ENCODE measurements at regions not wholly inside any gene's neighbourhood (a gene's known extent, or its start where the extent isn't known, plus 50 kb on each side); places are given as distances from the start of the nearest gene placed in this dataset.

DNA sequence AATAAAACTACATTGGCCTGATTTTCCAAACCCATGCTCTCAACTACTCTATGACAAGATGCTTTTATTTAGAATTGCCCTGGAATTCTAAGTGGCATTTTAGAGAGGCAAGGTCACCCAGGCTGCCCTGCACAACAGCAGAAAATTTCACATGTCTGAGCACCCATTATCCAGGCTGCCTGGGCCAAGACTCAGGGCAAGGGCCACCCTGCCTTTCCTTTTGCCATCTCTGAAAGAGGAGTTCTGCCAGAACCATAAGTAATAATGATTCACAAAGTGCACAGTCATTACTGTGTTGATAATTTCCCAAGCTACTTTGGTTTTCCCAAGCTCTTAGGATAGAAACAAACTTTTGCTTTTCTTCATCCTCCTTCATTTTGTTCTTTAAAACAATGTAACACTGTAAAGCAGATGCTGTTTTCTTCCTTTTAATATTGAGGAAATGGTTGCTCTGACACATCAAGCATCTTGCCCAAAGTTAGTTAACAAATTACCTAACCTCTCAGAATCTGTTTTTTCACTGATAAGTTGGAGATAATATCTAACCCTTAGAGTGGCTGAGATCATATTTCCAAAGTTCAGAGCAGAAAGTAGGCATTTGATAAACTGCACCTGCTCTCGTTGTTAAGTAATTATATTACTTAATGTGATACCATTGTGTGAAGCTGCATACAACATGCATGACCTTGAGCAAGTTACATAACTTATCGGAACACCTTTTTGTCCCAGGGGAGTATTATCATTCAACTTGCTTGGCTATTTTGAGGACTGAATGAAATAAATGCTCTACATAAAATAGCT lies 325.6 kb downstream of the PRELID2 start:
- no peak overlapping the region for H3K4me3 Mint-ChIP-seq
- H3K27ac Mint-ChIP-seq = no peak overlapping the region
- H3K4me1 Mint-ChIP-seq = no peaks in the 10 kb centered on the region
- DNase-seq (no peak), ATAC-seq (no peak)
- H3K9me3 Mint-ChIP-seq = peaks cover 0 to 19% (median 8%) of the 10 kb centered on the region in 9 donors
- peaks cover 0 to 3% (median 0%) of the 10 kb centered on the region in 5 donors for H3K27me3 Mint-ChIP-seq
- H3K36me3 Mint-ChIP-seq = no peaks in the 10 kb centered on the region
- POLR2A ChIA-PET = no interaction called here

GRCh38 chr5:145506185-145506850 lies 328.8 kb downstream of the PRELID2 start:
- no peaks in the 10 kb centered on the region for H3K36me3 Mint-ChIP-seq
- H3K4me1 Mint-ChIP-seq = no peaks in the 10 kb centered on the region
- no peak overlapping the region for H3K27ac Mint-ChIP-seq
- no peak for ATAC-seq
- no peak overlapping the region for H3K4me3 Mint-ChIP-seq
- DNase-seq = no peak
- POLR2A ChIA-PET = no interaction called here
- H3K27me3 Mint-ChIP-seq = no peaks in the 10 kb centered on the region
- H3K9me3 Mint-ChIP-seq = peaks cover 0 to 14% (median 5%) of the 10 kb centered on the region in 9 donors

DNA sequence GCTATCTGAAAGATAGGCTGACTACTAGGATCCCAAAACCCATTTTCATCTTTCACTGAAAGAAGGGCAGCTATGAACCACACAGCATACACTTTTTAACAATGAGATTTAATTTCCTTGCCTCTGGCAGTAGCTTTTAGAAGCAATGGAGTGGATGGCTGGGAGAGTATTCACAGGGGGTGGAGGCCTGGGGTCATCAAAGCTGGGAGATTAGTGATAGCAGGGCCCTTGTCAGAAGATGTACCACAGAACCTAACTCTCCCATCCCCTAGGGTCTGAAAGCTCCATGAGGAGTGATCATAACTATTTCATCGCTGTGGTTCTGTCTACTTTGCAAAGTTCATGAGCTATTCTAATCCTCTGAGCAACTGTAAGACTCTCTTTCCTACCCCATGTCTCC lies 332.2 kb downstream of the PRELID2 start:
- Mint-ChIP-seq H3K27me3 (no peaks in the 10 kb centered on the region), H3K9me3 (peaks cover 0 to 18% (median 7%) of the 10 kb centered on the region in 9 donors), H3K36me3 (no peaks in the 10 kb centered on the region), H3K27ac (no peak overlapping the region), H3K4me3 (no peak overlapping the region), H3K4me1 (no peaks in the 10 kb centered on the region)
- POLR2A ChIA-PET = no interaction called here
- ATAC-seq (no peak), DNase-seq (no peak)

DNA sequence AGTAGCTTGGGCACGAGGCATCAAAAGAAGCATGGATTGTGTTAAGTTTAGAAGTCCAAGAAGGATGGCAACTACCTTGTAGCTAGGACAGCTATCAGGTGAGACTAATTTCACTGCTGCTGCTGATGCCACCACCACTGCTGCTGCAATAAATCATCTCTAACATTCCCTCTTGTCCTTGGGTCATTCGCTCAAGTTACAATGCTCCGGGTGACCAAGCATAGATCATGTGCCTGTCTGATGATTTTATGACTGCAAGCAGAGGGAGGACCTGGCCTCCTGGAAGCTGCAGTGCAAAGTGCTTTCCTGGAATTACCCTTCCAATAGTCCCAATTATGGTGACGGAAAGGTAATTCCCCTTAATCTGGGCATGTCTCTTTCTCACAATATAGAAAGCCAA lies 334.4 kb downstream of the PRELID2 start:
- Mint-ChIP-seq H3K27ac (no peak overlapping the region), H3K4me1 (no peaks in the 10 kb centered on the region), H3K36me3 (no peaks in the 10 kb centered on the region), H3K27me3 (no peaks in the 10 kb centered on the region), H3K9me3 (peaks cover 4 to 18% (median 8%) of the 10 kb centered on the region in 9 donors), H3K4me3 (no peak overlapping the region)
- POLR2A ChIA-PET = no interaction called here
- ATAC-seq (no peak), DNase-seq (no peak)

- Mint-ChIP-seq H3K4me1 (no peaks in the 10 kb centered on the region), H3K9me3 (peaks cover 1 to 17% (median 5%) of the 10 kb centered on the region in 9 donors), H3K27me3 (no peaks in the 10 kb centered on the region), H3K4me3 (no peak overlapping the region), H3K27ac (no peak overlapping the region), H3K36me3 (no peaks in the 10 kb centered on the region)
- no peak for DNase-seq
- ATAC-seq = no peak
- POLR2A ChIA-PET = no interaction called here
Observed at GRCh38 chr5:145499483-145499882, 335.7 kb downstream of the PRELID2 start.

GRCh38 chr5:145497052-145497451 lies 338.1 kb downstream of the PRELID2 start:
- DNase-seq = no peak
- H3K9me3 Mint-ChIP-seq = peaks cover 0 to 22% (median 10%) of the 10 kb centered on the region in 9 donors
- POLR2A ChIA-PET = no interaction called here
- no peak overlapping the region for H3K4me3 Mint-ChIP-seq
- no peaks in the 10 kb centered on the region for H3K4me1 Mint-ChIP-seq
- peaks cover 0 to 6% (median 0%) of the 10 kb centered on the region in 5 donors for H3K27me3 Mint-ChIP-seq
- no peak overlapping the region for H3K27ac Mint-ChIP-seq
- ATAC-seq = no peak
- H3K36me3 Mint-ChIP-seq = no peaks in the 10 kb centered on the region

GRCh38 chr5:145495741-145496140 lies 339.4 kb downstream of the PRELID2 start:
- peaks cover 0 to 19% (median 9%) of the 10 kb centered on the region in 9 donors for H3K9me3 Mint-ChIP-seq

GRCh38 chr5:145495196-145495595 lies 339.9 kb downstream of the PRELID2 start:
- Mint-ChIP-seq H3K4me3 (no peak overlapping the region), H3K9me3 (peaks cover 0 to 16% (median 7%) of the 10 kb centered on the region in 9 donors), H3K27ac (no peak overlapping the region), H3K36me3 (no peaks in the 10 kb centered on the region), H3K4me1 (no peaks in the 10 kb centered on the region), H3K27me3 (peaks cover 0 to 6% (median 0%) of the 10 kb centered on the region in 5 donors)
- DNase-seq (no peak), ATAC-seq (no peak)
- POLR2A ChIA-PET = no interaction called here

More at GRCh38 chr5:145495741-145496140, 339.4 kb downstream of the PRELID2 start:
- Mint-ChIP-seq H3K4me3 (no peak overlapping the region), H3K27me3 (peaks cover 0 to 6% (median 0%) of the 10 kb centered on the region in 5 donors), H3K27ac (no peak overlapping the region), H3K36me3 (no peaks in the 10 kb centered on the region), H3K4me1 (no peaks in the 10 kb centered on the region)
- no peak for ATAC-seq
- no peak for DNase-seq
- POLR2A ChIA-PET = no interaction called here

GRCh38 chr5:145493435-145493834 lies 341.7 kb downstream of the PRELID2 start:
- no peak overlapping the region for H3K4me3 Mint-ChIP-seq
- H3K27me3 Mint-ChIP-seq = peaks cover 0 to 6% (median 0%) of the 10 kb centered on the region in 5 donors
- no peak for ATAC-seq
- POLR2A ChIA-PET = no interaction called here
- no peaks in the 10 kb centered on the region for H3K4me1 Mint-ChIP-seq
- peaks cover 0 to 16% (median 7%) of the 10 kb centered on the region in 9 donors for H3K9me3 Mint-ChIP-seq
- H3K36me3 Mint-ChIP-seq = no peaks in the 10 kb centered on the region
- no peak for DNase-seq
- H3K27ac Mint-ChIP-seq = no peak overlapping the region

GRCh38 chr5:145489516-145489915 lies 345.6 kb downstream of the PRELID2 start:
- H3K27me3 Mint-ChIP-seq = peaks cover 0 to 6% (median 0%) of the 10 kb centered on the region in 5 donors
- ATAC-seq (no peak), DNase-seq (no peak)
- peaks cover 0 to 20% (median 5%) of the 10 kb centered on the region in 9 donors for H3K9me3 Mint-ChIP-seq
- H3K27ac Mint-ChIP-seq = no peak overlapping the region
- no peaks in the 10 kb centered on the region for H3K4me1 Mint-ChIP-seq
- no peaks in the 10 kb centered on the region for H3K36me3 Mint-ChIP-seq
- POLR2A ChIA-PET = no interaction called here
- no peak overlapping the region for H3K4me3 Mint-ChIP-seq

DNA sequence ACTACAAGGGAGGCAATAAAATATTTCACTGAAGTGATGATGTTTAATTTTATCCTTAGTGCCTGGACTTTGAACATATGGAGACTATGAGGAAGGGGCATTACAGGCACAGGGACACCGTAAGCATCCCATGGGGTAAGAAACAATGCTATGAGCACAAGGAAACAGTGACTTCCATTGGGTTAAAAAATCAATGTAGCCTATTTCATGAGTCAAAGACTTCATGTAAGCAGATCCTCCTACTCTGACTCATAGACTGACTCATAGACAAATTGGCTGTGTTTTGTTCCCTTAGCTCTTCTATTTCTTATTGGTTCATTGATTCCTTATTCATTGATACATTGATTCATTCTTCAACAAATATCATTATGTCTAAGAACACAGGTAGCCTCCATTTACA lies 351.0 kb downstream of the PRELID2 start:
- Mint-ChIP-seq H3K4me1 (no peaks in the 10 kb centered on the region), H3K27ac (no peak overlapping the region), H3K4me3 (no peak overlapping the region), H3K9me3 (peaks cover 0 to 22% (median 3%) of the 10 kb centered on the region in 9 donors), H3K36me3 (no peaks in the 10 kb centered on the region), H3K27me3 (no peaks in the 10 kb centered on the region)
- ATAC-seq (no peak), DNase-seq (no peak)
- POLR2A ChIA-PET = no interaction called here

DNA sequence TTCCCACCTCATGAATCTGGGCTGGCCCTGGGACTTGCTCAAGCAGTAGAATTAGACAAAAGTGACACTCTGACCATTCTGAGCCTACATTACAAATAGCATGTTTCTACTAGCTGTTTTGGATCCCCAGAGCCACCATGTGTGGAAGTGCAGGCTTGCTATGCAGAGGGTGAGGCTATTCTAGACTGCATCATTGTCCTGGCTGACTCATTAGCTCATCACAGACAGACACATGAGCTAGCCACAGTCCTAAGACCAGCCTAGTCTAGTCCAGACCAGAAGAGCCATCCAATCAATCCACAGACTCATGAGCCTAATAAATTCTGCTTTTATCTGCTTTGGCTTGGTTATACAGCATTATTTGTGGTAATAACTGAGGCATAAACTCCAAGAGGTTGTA lies 351.9 kb downstream of the PRELID2 start:
- no peak overlapping the region for H3K27ac Mint-ChIP-seq
- ATAC-seq (no peak), DNase-seq (no peak)
- no peaks in the 10 kb centered on the region for H3K4me1 Mint-ChIP-seq
- POLR2A ChIA-PET = no interaction called here
- no peak overlapping the region for H3K4me3 Mint-ChIP-seq
- H3K36me3 Mint-ChIP-seq = no peaks in the 10 kb centered on the region
- no peaks in the 10 kb centered on the region for H3K27me3 Mint-ChIP-seq
- H3K9me3 Mint-ChIP-seq = peaks cover 0 to 27% (median 7%) of the 10 kb centered on the region in 9 donors

GRCh38 chr5:145479857-145480256 lies 355.3 kb downstream of the PRELID2 start:
- no peak for ATAC-seq
- Mint-ChIP-seq H3K4me3 (no peak overlapping the region), H3K27ac (no peak overlapping the region), H3K4me1 (no peaks in the 10 kb centered on the region), H3K36me3 (no peaks in the 10 kb centered on the region), H3K9me3 (peaks cover 0 to 22% (median 8%) of the 10 kb centered on the region in 9 donors), H3K27me3 (no peaks in the 10 kb centered on the region)
- POLR2A ChIA-PET = no interaction called here
- no peak for DNase-seq
